SH-SY5Y (cell line): ENCODE measurements at regions not wholly inside any gene's neighbourhood (a gene's known extent, or its start where the extent isn't known, plus 50 kb on each side); places are given as distances from the start of the nearest gene placed in this dataset.

Experiments used
- GATA2 ChIP-seq: IDR thresholded peaks from 2 replicates; pipeline ENCODE4 v1.6.1; 2011; ENCODE audit warnings: mild to moderate bottlenecking, low read depth, low read length
- GATA3 ChIP-seq: IDR thresholded peaks from 2 replicates; pipeline ENCODE4 v1.6.1; 2011; ENCODE audit warnings: low read depth, mild to moderate bottlenecking, low read length, moderate library complexity

- TF ChIP-seq GATA2: no peak
- no peak for TF ChIP-seq GATA3
Observed at GRCh38 chr7:36784991-36785940, 61.0 kb upstream of the AOAH start.
